SK-N-SH (cell line): ENCODE measurements at regions not wholly inside any gene's neighbourhood (a gene's known extent, or its start where the extent isn't known, plus 50 kb on each side); places are given as distances from the start of the nearest gene placed in this dataset.

Experiments used
- CTCF ChIA-PET: fragments of 300-600, 350-600 bp; formaldehyde crosslinking; extraction: SDS; loops from one replicate; lab custom pipeline; 2021; lab: Yijun Ruan, JAX
- POLR2A ChIA-PET: fragments of 350-600 bp; sonication (Branson Sonifier 250); formaldehyde crosslinking; extraction: SDS; loops from one replicate; lab custom pipeline; 2020; ENCODE audit warnings: antibody characterized with exemption, inconsistent platforms; lab: Yijun Ruan, JAX
- DNase-seq: peaks from one replicate; pipeline ENCODE4 v3.0.0; 2012
- H2AFZ ChIP-seq: fragments of 200-600 bp; sonication (generic); 2 replicates; pipeline ENCODE4 v1.8.1; 2016; ENCODE audit warnings: antibody characterized with exemption, mild to moderate bottlenecking, low read depth
- H3F3A ChIP-seq: fragments of 200-600 bp; sonication (generic); replicated peaks from 2 replicates; pipeline ENCODE3; 2016; ENCODE audit warnings: antibody characterized with exemption, mild to moderate bottlenecking; ENCODE audit not compliant: insufficient read depth
- H3K27ac ChIP-seq, 2 experiments: fragments of 200-500 bp in 1 of 2; fragments of 200-600 bp in 1 of 2; sonication (Bioruptor generic) in 1 of 2; sonication (generic), shearing (Covaris generic) in 1 of 2; 2 replicates each; pipeline versions ENCODE4 v1.5.1 to v1.6.1; 2014 to 2016; ENCODE audit warnings: low read depth in 2 of 2, inconsistent platforms in 1 of 2, low read length in 1 of 2, mild to moderate bottlenecking in 1 of 2, mixed read lengths in 1 of 2
- H3K27me3 ChIP-seq: fragments of 200-600 bp; sonication (generic), shearing (Covaris generic); 2 replicates; pipeline ENCODE4 v1.6.1; 2016; ENCODE audit warnings: mixed run types; ENCODE audit not compliant: insufficient read depth
- H3K36me3 ChIP-seq, 2 experiments: fragments of 200-500 bp in 1 of 2; fragments of 200-600 bp in 1 of 2; sonication (Bioruptor generic) in 1 of 2; sonication (generic) in 1 of 2; replicated peaks in 1 of 2; 2 replicates each; pipeline versions ENCODE3 to v1.5.1; 2014 to 2016; ENCODE audit warnings: low read length in 1 of 2, mild to moderate bottlenecking in 1 of 2; ENCODE audit not compliant: insufficient read depth in 2 of 2, control insufficient read depth in 1 of 2
- H3K4me1 ChIP-seq, 2 experiments: fragments of 200-500 bp in 1 of 2; fragments of 200-600 bp in 1 of 2; sonication (Bioruptor generic) in 1 of 2; sonication (generic), shearing (Covaris generic) in 1 of 2; 2 replicates each; pipeline versions ENCODE4 v1.5.1 to v1.6.1; 2014 to 2016; ENCODE audit warnings: low read depth in 1 of 2, low read length in 1 of 2, mixed run types in 1 of 2; ENCODE audit not compliant: insufficient read depth in 2 of 2, control insufficient read depth in 1 of 2
- H3K4me2 ChIP-seq: fragments of 200-600 bp; sonication (generic), shearing (Covaris generic); 2 replicates; pipeline ENCODE4 v1.6.1; 2017; ENCODE audit warnings: mixed run types
- H3K4me3 ChIP-seq, 2 experiments: fragments of 200-500 bp in 1 of 2; fragments of 200-600 bp in 1 of 2; sonication (Bioruptor generic) in 1 of 2; sonication (generic), shearing (Covaris generic) in 1 of 2; 2 replicates each; pipeline versions ENCODE4 v1.5.1 to v1.8.1; 2014 to 2016; ENCODE audit warnings: low read depth in 2 of 2, inconsistent platforms in 1 of 2, low read length in 1 of 2, mild to moderate bottlenecking in 1 of 2, mixed read lengths in 1 of 2, moderate library complexity in 1 of 2
- H3K79me2 ChIP-seq: fragments of 200-600 bp; sonication (generic); 2 replicates; pipeline ENCODE4 v1.8.1; 2017; ENCODE audit warnings: mild to moderate bottlenecking; ENCODE audit not compliant: insufficient read depth
- H3K9ac ChIP-seq: fragments of 200-600 bp; sonication (generic); 2 replicates; pipeline ENCODE4 v1.6.1; 2017; ENCODE audit warnings: mixed run types
- H3K9me2 ChIP-seq: fragments of 200-600 bp; sonication (generic); 2 replicates; pipeline ENCODE4 v1.6.1; 2017; ENCODE audit warnings: mixed run types
- H3K9me3 ChIP-seq: fragments of 200-600 bp; sonication (generic); 2 replicates; pipeline ENCODE4 v1.6.1; 2017; ENCODE audit warnings: mixed run types, mild to moderate bottlenecking, moderate library complexity
- H4K20me1 ChIP-seq: fragments of 200-600 bp; sonication (generic); 2 replicates; pipeline ENCODE4 v1.6.1; 2017; ENCODE audit warnings: mild to moderate bottlenecking, mixed run types; ENCODE audit not compliant: insufficient read depth
- CHD2 ChIP-seq: fragments of 150-350 bp; IDR thresholded peaks from 2 replicates; pipeline ENCODE4 v1.6.1; 2018; ENCODE audit warnings: low read length; ENCODE audit not compliant: partially characterized antibody
- ELF1 ChIP-seq: IDR thresholded peaks from 2 replicates; pipeline ENCODE4 v1.4.0; 2012
- EP300 ChIP-seq, 2 experiments: IDR thresholded peaks; 2 replicates each; pipeline versions ENCODE4 v1.4.0 to v1.6.1; 2012; ENCODE audit warnings: borderline replicate concordance in 1 of 2, low read depth in 1 of 2, low read length in 1 of 2
- FOXJ3 ChIP-seq: sonication (generic); formaldehyde crosslinking; IDR thresholded peaks from 2 replicates; pipeline ENCODE4 v1.5.1; 2020; ENCODE audit warnings: mild to moderate bottlenecking, missing genetic modification reagents
- FOXM1 ChIP-seq: IDR thresholded peaks from 2 replicates; pipeline ENCODE4 v1.4.0; 2012; ENCODE audit warnings: low read depth, mild to moderate bottlenecking
- GABPA ChIP-seq: IDR thresholded peaks from 2 replicates; pipeline ENCODE4 v1.4.0; 2012; ENCODE audit warnings: low read depth, mild to moderate bottlenecking
- GATA2 ChIP-seq: sonication (generic); formaldehyde crosslinking; IDR thresholded peaks from 2 replicates; pipeline ENCODE4 v1.5.0; 2020; ENCODE audit warnings: mild to moderate bottlenecking, missing genetic modification reagents
- MXI1 ChIP-seq: IDR thresholded peaks from 2 replicates; pipeline ENCODE4 v1.6.1; 2012; ENCODE audit warnings: mild to moderate bottlenecking, low read depth, low read length, improper control_type of control experiment
- NFIC ChIP-seq: IDR thresholded peaks from 2 replicates; pipeline ENCODE4 v1.4.0; 2012; ENCODE audit warnings: borderline replicate concordance
- NRF1 ChIP-seq: IDR thresholded peaks from 2 replicates; pipeline ENCODE4 v1.6.1; 2012; ENCODE audit warnings: low read depth, mild to moderate bottlenecking, low read length
- RCOR1 ChIP-seq: fragments of 150-350 bp; IDR thresholded peaks from 2 replicates; pipeline ENCODE4 v1.6.1; 2017; ENCODE audit warnings: antibody characterized with exemption, low read length
- RXRA ChIP-seq: IDR thresholded peaks from 2 replicates; pipeline ENCODE4 v1.4.0; 2012; ENCODE audit warnings: low read depth, mild to moderate bottlenecking, borderline replicate concordance
- SIN3A ChIP-seq: IDR thresholded peaks from 2 replicates; pipeline ENCODE4 v1.6.1; 2012; ENCODE audit warnings: low read depth, mild to moderate bottlenecking, low read length, moderate library complexity, borderline replicate concordance
- TAF1 ChIP-seq: IDR thresholded peaks from 2 replicates; pipeline ENCODE4 v1.6.1; 2012; ENCODE audit warnings: low read depth, mild to moderate bottlenecking, low read length, moderate library complexity, borderline replicate concordance
- TCF12 ChIP-seq: IDR thresholded peaks from 2 replicates; pipeline ENCODE4 v1.4.0; 2012
- TEAD4 ChIP-seq: IDR thresholded peaks from 2 replicates; pipeline ENCODE4 v1.4.0; 2012; ENCODE audit warnings: mild to moderate bottlenecking, borderline replicate concordance; ENCODE audit not compliant: insufficient read depth
- YY1 ChIP-seq: IDR thresholded peaks from 2 replicates; pipeline ENCODE4 v1.4.0; 2012; ENCODE audit warnings: low read depth, mild to moderate bottlenecking
- WGBS: methylation state at CpG from one replicate; pipeline ENCODE4 v1.1.6; 2017; ENCODE audit warnings: low lambda C conversion rate; 5-methylcytosine and 5-hydroxymethylcytosine counted together
- TF ChIP-seq, protein P1 (sequence below): IDR thresholded peaks from 2 replicates; pipeline ENCODE4 v1.4.0; 2012; ENCODE audit warnings: low read depth, borderline replicate concordance
- TF ChIP-seq, protein P2 (sequence below): IDR thresholded peaks from 2 replicates; pipeline ENCODE4 v1.4.0; 2012; ENCODE audit warnings: low read depth, borderline replicate concordance
- TF ChIP-seq, protein P3 (sequence below): IDR thresholded peaks from 2 replicates; pipeline ENCODE4 v1.4.0; 2012; ENCODE audit warnings: low read depth
- TF ChIP-seq, protein P4 (sequence below): fragments of 150-350 bp; IDR thresholded peaks from 2 replicates; pipeline ENCODE4 v1.6.1; 2016; ENCODE audit warnings: mild to moderate bottlenecking, low read depth, low read length
- TF ChIP-seq, protein P5 (sequence below): fragments of 150-350 bp; IDR thresholded peaks from 2 replicates; pipeline ENCODE4 v1.6.1; 2017; ENCODE audit warnings: antibody characterized with exemption, low read length, low read depth, borderline replicate concordance

DNA sequence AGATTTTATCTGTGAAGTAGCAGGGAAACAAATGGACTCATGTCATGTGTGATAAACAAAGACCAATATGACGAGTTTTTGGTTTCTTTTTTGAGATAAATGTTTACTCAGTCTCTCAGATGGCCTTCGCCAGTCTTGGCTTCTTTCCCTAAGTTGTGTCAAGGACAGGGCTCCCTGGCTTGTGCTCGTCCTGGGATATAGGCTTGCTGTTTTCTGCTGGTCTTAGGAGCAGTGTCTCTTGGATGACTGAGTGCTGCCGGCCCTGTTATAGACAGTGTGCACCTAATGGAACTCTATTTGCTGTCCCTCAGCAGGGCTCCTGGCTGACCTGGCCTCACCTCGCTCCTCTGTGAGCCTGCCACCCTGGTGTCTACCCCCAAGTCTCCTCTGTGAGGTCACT is 324.1 kb upstream of the SYNCRIP start:
- Histone ChIP-seq H3K4me2 (no peak overlapping the region), H3K36me3 (no peaks in the 10 kb centered on the region), H3K4me1 (peaks cover 0 to 4% of the 10 kb centered on the region in 2 experiments; a peak in 1 of 4 replicates), H2AFZ (no peak overlapping the region), H3K9me2 (no peaks in the 10 kb centered on the region), H3K79me2 (no peaks in the 10 kb centered on the region), H3F3A (no peaks in the 10 kb centered on the region), H3K4me3 (no peak overlapping the region), H3K9ac (no peak overlapping the region), H3K27ac (no peak overlapping the region), H4K20me1 (no peaks in the 10 kb centered on the region), H3K9me3 (no peaks in the 10 kb centered on the region), H3K27me3 (no peaks in the 10 kb centered on the region)
- ChIA-PET POLR2A (no interaction called here), CTCF (no interaction called here)
- TF ChIP-seq NFIC (no peak), CHD2 (no peak), TCF12 (no peak), TEAD4 (no peak)
- TF ChIP-seq, protein P1, sequence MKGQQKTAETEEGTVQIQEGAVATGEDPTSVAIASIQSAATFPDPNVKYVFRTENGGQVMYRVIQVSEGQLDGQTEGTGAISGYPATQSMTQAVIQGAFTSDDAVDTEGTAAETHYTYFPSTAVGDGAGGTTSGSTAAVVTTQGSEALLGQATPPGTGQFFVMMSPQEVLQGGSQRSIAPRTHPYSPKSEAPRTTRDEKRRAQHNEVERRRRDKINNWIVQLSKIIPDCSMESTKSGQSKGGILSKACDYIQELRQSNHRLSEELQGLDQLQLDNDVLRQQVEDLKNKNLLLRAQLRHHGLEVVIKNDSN = no peak
- TF ChIP-seq, protein P2, sequence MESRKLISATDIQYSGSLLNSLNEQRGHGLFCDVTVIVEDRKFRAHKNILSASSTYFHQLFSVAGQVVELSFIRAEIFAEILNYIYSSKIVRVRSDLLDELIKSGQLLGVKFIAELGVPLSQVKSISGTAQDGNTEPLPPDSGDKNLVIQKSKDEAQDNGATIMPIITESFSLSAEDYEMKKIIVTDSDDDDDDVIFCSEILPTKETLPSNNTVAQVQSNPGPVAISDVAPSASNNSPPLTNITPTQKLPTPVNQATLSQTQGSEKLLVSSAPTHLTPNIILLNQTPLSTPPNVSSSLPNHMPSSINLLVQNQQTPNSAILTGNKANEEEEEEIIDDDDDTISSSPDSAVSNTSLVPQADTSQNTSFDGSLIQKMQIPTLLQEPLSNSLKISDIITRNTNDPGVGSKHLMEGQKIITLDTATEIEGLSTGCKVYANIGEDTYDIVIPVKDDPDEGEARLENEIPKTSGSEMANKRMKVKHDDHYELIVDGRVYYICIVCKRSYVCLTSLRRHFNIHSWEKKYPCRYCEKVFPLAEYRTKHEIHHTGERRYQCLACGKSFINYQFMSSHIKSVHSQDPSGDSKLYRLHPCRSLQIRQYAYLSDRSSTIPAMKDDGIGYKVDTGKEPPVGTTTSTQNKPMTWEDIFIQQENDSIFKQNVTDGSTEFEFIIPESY = no peak
- no peak for DNase-seq
- WGBS = 10% methylated on average over 5 of the region's 5 CpGs

DNA sequence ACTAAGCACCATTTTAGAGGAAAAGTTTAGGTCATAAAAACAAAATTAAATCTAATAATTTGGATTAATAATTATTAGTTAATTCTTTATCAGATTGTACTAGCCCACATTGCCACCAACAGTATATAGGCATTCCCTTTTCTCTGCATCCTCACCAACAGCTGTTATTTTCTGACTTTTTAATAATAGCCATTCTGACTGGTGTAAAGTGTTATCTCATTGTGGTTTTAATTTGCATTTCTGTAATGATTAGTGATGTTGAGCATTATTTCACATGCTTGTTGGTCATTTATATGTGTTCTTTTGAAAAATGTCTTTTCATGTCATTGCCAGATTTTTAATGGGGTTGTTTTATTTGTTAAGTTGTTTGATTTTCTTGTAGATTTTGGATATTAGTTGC is 319.1 kb upstream of the SYNCRIP start:
- Histone ChIP-seq H3F3A (no peaks in the 10 kb centered on the region), H3K4me1 (no peaks in the 10 kb centered on the region; a peak in 1 of 4 replicates), H3K27ac (no peak overlapping the region), H3K9ac (no peak overlapping the region), H4K20me1 (no peaks in the 10 kb centered on the region), H3K4me3 (no peak overlapping the region), H3K4me2 (no peak overlapping the region), H3K36me3 (no peaks in the 10 kb centered on the region), H3K79me2 (no peaks in the 10 kb centered on the region), H2AFZ (no peak overlapping the region), H3K9me3 (no peaks in the 10 kb centered on the region), H3K9me2 (no peaks in the 10 kb centered on the region), H3K27me3 (no peaks in the 10 kb centered on the region)
- POLR2A ChIA-PET = no interaction called here
- no peak for DNase-seq
- TF ChIP-seq TAF1 (no peak), TEAD4 (no peak), RCOR1 (no peak), TCF12 (no peak), SIN3A (no peak), FOXM1 (no peak), FOXJ3 (no peak), GATA2 (CRISPR knock-in tag) (no peak), MXI1 (no peak), GABPA (no peak), NRF1 (no peak), YY1 (no peak), EP300 (IDR thresholded peaks at IDR 0.05; ENCODE audit: borderline replicate concordance in 1 of 2, low read depth in 1 of 2, low read length in 1 of 2) (no peak), ELF1 (no peak), RXRA (no peak)
- TF ChIP-seq, protein P3, sequence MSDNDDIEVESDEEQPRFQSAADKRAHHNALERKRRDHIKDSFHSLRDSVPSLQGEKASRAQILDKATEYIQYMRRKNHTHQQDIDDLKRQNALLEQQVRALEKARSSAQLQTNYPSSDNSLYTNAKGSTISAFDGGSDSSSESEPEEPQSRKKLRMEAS = no peak
- TF ChIP-seq, protein P4, sequence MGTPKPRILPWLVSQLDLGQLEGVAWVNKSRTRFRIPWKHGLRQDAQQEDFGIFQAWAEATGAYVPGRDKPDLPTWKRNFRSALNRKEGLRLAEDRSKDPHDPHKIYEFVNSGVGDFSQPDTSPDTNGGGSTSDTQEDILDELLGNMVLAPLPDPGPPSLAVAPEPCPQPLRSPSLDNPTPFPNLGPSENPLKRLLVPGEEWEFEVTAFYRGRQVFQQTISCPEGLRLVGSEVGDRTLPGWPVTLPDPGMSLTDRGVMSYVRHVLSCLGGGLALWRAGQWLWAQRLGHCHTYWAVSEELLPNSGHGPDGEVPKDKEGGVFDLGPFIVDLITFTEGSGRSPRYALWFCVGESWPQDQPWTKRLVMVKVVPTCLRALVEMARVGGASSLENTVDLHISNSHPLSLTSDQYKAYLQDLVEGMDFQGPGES = no peak
- TF ChIP-seq, protein P5, sequence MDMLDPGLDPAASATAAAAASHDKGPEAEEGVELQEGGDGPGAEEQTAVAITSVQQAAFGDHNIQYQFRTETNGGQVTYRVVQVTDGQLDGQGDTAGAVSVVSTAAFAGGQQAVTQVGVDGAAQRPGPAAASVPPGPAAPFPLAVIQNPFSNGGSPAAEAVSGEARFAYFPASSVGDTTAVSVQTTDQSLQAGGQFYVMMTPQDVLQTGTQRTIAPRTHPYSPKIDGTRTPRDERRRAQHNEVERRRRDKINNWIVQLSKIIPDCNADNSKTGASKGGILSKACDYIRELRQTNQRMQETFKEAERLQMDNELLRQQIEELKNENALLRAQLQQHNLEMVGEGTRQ = no peak
- CTCF ChIA-PET = interaction anchor here (0.9 kb wide), 1 partner anchor 19 kb away, joined by 3 read pairs; no protein-coding TSS in a partner anchor
